HepG2 (cell line): ENCODE measurements at regions not wholly inside any gene's neighbourhood (a gene's known extent, or its start where the extent isn't known, plus 50 kb on each side); places are given as distances from the start of the nearest gene placed in this dataset.

Source experiments
- ATAC-seq: fragments of 200-7000 bp; cut with Tn5 transposase; 3 replicates; pipeline ENCODE4 v1.9.1; 2020; ENCODE audit warnings: mild to moderate bottlenecking, moderate library complexity
- BruUV-seq: library from RNA; stranded (reverse); fragments of 400-500 nt; replicated peaks from 2 replicates; lab custom pipeline; 2021; lab: Mats Ljungman, UMichigan
- CTCF ChIA-PET: fragments of 300-600 bp; formaldehyde crosslinking; extraction: SDS; loops from one replicate; lab custom pipeline; 2021; ENCODE audit warnings: low total read pairs, inconsistent platforms, low intra/inter-chr PET ratio; lab: Yijun Ruan, JAX
- POLR2A ChIA-PET: fragments of 350-600 bp; sonication (Branson Sonifier 250); formaldehyde crosslinking; loops from one replicate; lab custom pipeline; 2020; ENCODE audit warnings: antibody characterized with exemption, inconsistent platforms; lab: Yijun Ruan, JAX
- DNase-seq: peaks from one replicate; pipeline ENCODE4 v3.0.0-alpha.2; 2015; ENCODE audit warnings: low spot score
- FAIRE-seq: peaks from 3 replicates; lab custom pipeline; 2011; peaks lifted over from hg19 to GRCh38; lab: Jason Lieb, UNC
- H2AFZ ChIP-seq: one replicate; pipeline ENCODE4 v1.6.1; 2011; ENCODE audit warnings: low read length, inconsistent platforms
- H3K27ac ChIP-seq: fragments of 300-600 bp; 3 replicates; pipeline ENCODE4 v1.8.0; 2011; ENCODE audit warnings: mixed run types, mild to moderate bottlenecking, mixed read lengths, low read length, inconsistent platforms; ENCODE audit not compliant: insufficient read depth; ENCODE audit errors: extremely low read length
- H3K27me3 ChIP-seq, 2 experiments: fragments of 200-600 bp in 1 of 2; 2 replicates in 1 of 2; 3 replicates in 1 of 2; pipeline versions ENCODE4 v1.6.0 to v1.8.0; 2011; ENCODE audit warnings: low read length in 2 of 2, mild to moderate bottlenecking in 2 of 2, moderate library complexity in 2 of 2, inconsistent platforms in 1 of 2; ENCODE audit not compliant: insufficient read depth in 2 of 2, control insufficient read depth in 1 of 2
- H3K36me3 ChIP-seq, 2 experiments: fragments of 200-600 bp in 1 of 2; replicated peaks in 1 of 2; 2 replicates in 1 of 2; 3 replicates in 1 of 2; pipeline versions ENCODE4 v1.5.1 to v1.8.0; 2011; ENCODE audit warnings: low read length in 2 of 2, inconsistent platforms in 1 of 2; ENCODE audit not compliant: insufficient read depth in 2 of 2, control insufficient read depth in 1 of 2
- H3K4me1 ChIP-seq: 2 replicates; pipeline ENCODE4 v1.5.1; 2012; ENCODE audit warnings: low read length, inconsistent platforms; ENCODE audit not compliant: insufficient read depth
- H3K4me2 ChIP-seq: 2 replicates; pipeline ENCODE4 v1.6.0; 2011; ENCODE audit warnings: low read depth, low read length, inconsistent platforms
- H3K4me3 ChIP-seq, 3 experiments: fragments of 200-600 bp in 1 of 3; sonication (generic), shearing (Covaris generic) in 1 of 3; replicated peaks in 1 of 3; 2 replicates each; pipeline ENCODE4 v1.5.1; 2011 to 2016; ENCODE audit warnings: low read length in 3 of 3, inconsistent platforms in 2 of 3, low read depth in 2 of 3, mild to moderate bottlenecking in 2 of 3, control low read depth in 1 of 3, mixed read lengths in 1 of 3; ENCODE audit not compliant: insufficient read depth in 1 of 3
- H3K79me2 ChIP-seq: one replicate; pipeline ENCODE4 v1.6.1; 2011; ENCODE audit warnings: low read length, inconsistent platforms; ENCODE audit not compliant: insufficient read depth
- H3K9ac ChIP-seq: 2 replicates; pipeline ENCODE4 v1.6.0; 2011; ENCODE audit warnings: mild to moderate bottlenecking, low read depth, low read length, inconsistent platforms; ENCODE audit not compliant: insufficient read depth
- H3K9me3 ChIP-seq: 2 replicates; pipeline ENCODE4 v1.5.1; 2012; ENCODE audit warnings: mild to moderate bottlenecking, low read length
- H4K20me1 ChIP-seq: 2 replicates; pipeline ENCODE4 v1.6.0; 2011; ENCODE audit warnings: inconsistent platforms, mild to moderate bottlenecking, low read length, moderate library complexity; ENCODE audit not compliant: insufficient read depth
- CEBPG ChIP-seq: IDR thresholded peaks from 2 replicates; pipeline ENCODE4 v1.6.1; 2016
- ESRRA ChIP-seq: sonication (generic); formaldehyde crosslinking; IDR thresholded peaks from 2 replicates; pipeline ENCODE4 v1.5.1; 2020; ENCODE audit warnings: mild to moderate bottlenecking, low read depth, missing genetic modification reagents
- GATA4 ChIP-seq: sonication (generic); IDR thresholded peaks from 2 replicates; pipeline ENCODE4 v1.6.1; 2016; ENCODE audit warnings: antibody characterized with exemption, low read depth, borderline replicate concordance
- HDAC6 ChIP-seq: fragments of 200-600 bp; sonication (generic); IDR thresholded peaks from 2 replicates; pipeline ENCODE4 v1.7.0; 2017; ENCODE audit warnings: mild to moderate bottlenecking, antibody characterized with exemption, low read length, low read depth
- KAT2B ChIP-seq: fragments of 150-350 bp; IDR thresholded peaks from 2 replicates; pipeline ENCODE4 v1.6.1; 2014; ENCODE audit warnings: low read depth, low read length, borderline replicate concordance
- KMT2A ChIP-seq: sonication (generic); formaldehyde crosslinking; IDR thresholded peaks from 2 replicates; pipeline ENCODE4 v1.4.0; 2020; ENCODE audit warnings: missing genetic modification reagents
- MLLT10 ChIP-seq: sonication (generic); formaldehyde crosslinking; IDR thresholded peaks from 2 replicates; pipeline ENCODE4 v1.4.0; 2020; ENCODE audit warnings: missing genetic modification reagents
- NRL ChIP-seq: sonication (generic); formaldehyde crosslinking; IDR thresholded peaks from 2 replicates; pipeline ENCODE4 v1.5.0; 2020; ENCODE audit warnings: missing genetic modification reagents, mild to moderate bottlenecking, moderate library complexity, borderline replicate concordance
- POLR2G ChIP-seq: fragments of 200-400 bp; formaldehyde crosslinking; IDR thresholded peaks from 2 replicates; pipeline ENCODE4 v1.6.1; 2018; ENCODE audit warnings: mild to moderate bottlenecking, low read depth, low read length, moderate library complexity
- RBFOX2 ChIP-seq: fragments of 200-400 bp; formaldehyde crosslinking; IDR thresholded peaks from 2 replicates; pipeline ENCODE4 v1.6.1; 2017; ENCODE audit warnings: low read depth, mild to moderate bottlenecking, low read length
- REPIN1 ChIP-seq: sonication (generic); formaldehyde crosslinking; IDR thresholded peaks from 2 replicates; pipeline ENCODE4 v1.8.0; 2022; ENCODE audit warnings: missing genetic modification reagents, low read depth, mild to moderate bottlenecking, borderline replicate concordance
- RNF2 ChIP-seq: fragments of 450-650 bp; conservative IDR thresholded peaks from 2 replicates; pipeline ENCODE4 v1.6.1; 2016; ENCODE audit warnings: low read depth
- TOPORS ChIP-seq: sonication (generic); formaldehyde crosslinking; IDR thresholded peaks from 2 replicates; pipeline ENCODE4 v1.8.0; 2023; ENCODE audit warnings: mild to moderate bottlenecking, missing genetic modification reagents
- ZNF101 ChIP-seq: sonication (generic); formaldehyde crosslinking; IDR thresholded peaks from 2 replicates; pipeline ENCODE4 v1.4.0; 2020; ENCODE audit warnings: mild to moderate bottlenecking, low read depth, missing genetic modification reagents, borderline replicate concordance
- ZNF34 ChIP-seq: sonication (generic); formaldehyde crosslinking; IDR thresholded peaks from 2 replicates; pipeline ENCODE4 v1.4.0; 2020; ENCODE audit warnings: mild to moderate bottlenecking, missing genetic modification reagents, borderline replicate concordance
- ZNF432 ChIP-seq: sonication (generic); formaldehyde crosslinking; IDR thresholded peaks from 2 replicates; pipeline ENCODE4 v1.5.0; 2020; ENCODE audit warnings: missing genetic modification reagents, mild to moderate bottlenecking, borderline replicate concordance
- ZNF552 ChIP-seq: sonication (generic); formaldehyde crosslinking; IDR thresholded peaks from 2 replicates; pipeline ENCODE4 v1.9.0; 2022; ENCODE audit warnings: missing genetic modification reagents, mild to moderate bottlenecking, borderline replicate concordance
- ZNF607 ChIP-seq: sonication (generic); formaldehyde crosslinking; IDR thresholded peaks from 2 replicates; pipeline ENCODE4 v1.5.1; 2020; ENCODE audit warnings: missing genetic modification reagents, mild to moderate bottlenecking, borderline replicate concordance
- WGBS: methylation state at CpG from one replicate; pipeline ENCODE4 v1.1.6; 2017; ENCODE audit warnings: low lambda C conversion rate; 5-methylcytosine and 5-hydroxymethylcytosine counted together
- in situ Hi-C: cut with HindIII; loops from 2 replicates; pipeline ENCODE4 v1.10.0; 2017; ENCODE audit warnings: low pct_unique_long_range_greater_than_20kb; ENCODE audit not compliant: extremely low pct_ligation_motif_present
- intact Hi-C: fragments of 100-400 bp; cut with micrococcal nuclease; formaldehyde crosslinking; loops from one replicate; pipeline ENCODE4 v1.10.0; 2022; ENCODE audit not compliant: unreplicated experiment
- TF ChIP-seq, protein P1 (sequence below): sonication (generic); formaldehyde crosslinking; IDR thresholded peaks from 2 replicates; pipeline ENCODE4 v1.4.0; 2020; ENCODE audit warnings: low read depth, mild to moderate bottlenecking, missing genetic modification reagents
- TF ChIP-seq, protein P2 (sequence below): sonication (generic); formaldehyde crosslinking; IDR thresholded peaks from 2 replicates; pipeline ENCODE4 v1.5.1; 2020; ENCODE audit warnings: mild to moderate bottlenecking, missing genetic modification reagents

DNA sequence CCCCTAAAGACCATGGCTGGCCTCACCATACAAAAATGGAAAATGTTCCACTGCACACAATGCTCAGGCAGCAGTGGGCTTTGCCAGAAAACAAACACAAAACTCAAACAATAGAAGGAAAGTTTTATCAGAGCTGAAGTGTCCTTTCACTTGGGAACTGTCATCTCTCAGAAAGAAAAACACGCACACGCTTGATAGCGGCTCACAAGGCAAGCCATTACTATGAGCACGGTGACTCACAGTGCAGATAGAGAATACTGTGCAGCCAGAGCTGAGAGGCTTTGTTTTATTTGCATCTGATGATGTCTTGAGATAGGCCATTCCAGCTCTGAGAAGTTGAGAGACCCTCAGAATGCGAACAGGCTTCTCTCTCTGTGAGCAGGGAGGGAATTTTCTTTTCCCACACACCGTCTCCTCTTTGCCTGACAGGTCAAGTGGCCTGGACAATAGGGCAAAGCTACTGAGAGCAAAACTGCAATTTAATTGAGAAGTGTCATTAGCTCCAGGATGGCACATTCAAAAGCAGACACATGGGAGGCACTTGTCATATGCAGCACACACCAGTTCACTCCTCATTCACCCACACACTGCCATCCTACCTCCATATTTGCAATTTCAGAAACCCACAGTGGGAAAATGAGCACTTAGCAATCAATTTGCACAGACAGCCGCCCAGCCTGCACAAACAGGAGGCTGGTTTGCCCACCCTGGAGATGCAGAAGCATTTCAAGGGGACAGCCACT, 236.6 kb downstream of the SS18 start:
- H3K9ac ChIP-seq, result no peak overlapping the region
- no peak for ATAC-seq
- no peaks in the 10 kb centered on the region for H4K20me1 ChIP-seq
- TF ChIP-seq NRL (CRISPR knock-in tag) (no peak), GATA4 (no peak), KMT2A (no peak), RBFOX2 (no peak), MLLT10 (no peak), ZNF607 (no peak), CEBPG (CRISPR knock-in tag) (no peak), POLR2G (no peak), RNF2 (no peak), ZNF552 (no peak), HDAC6 (no peak), ZNF34 (CRISPR knock-in tag) (no peak), TOPORS (CRISPR knock-in tag) (no peak), ZNF101 (CRISPR knock-in tag) (no peak), KAT2B (no peak), REPIN1 (no peak), ZNF432 (no peak), ESRRA (CRISPR knock-in tag) (no peak)
- TF ChIP-seq, protein P1, sequence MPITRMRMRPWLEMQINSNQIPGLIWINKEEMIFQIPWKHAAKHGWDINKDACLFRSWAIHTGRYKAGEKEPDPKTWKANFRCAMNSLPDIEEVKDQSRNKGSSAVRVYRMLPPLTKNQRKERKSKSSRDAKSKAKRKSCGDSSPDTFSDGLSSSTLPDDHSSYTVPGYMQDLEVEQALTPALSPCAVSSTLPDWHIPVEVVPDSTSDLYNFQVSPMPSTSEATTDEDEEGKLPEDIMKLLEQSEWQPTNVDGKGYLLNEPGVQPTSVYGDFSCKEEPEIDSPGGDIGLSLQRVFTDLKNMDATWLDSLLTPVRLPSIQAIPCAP (CRISPR knock-in tag), result no peak
- TF ChIP-seq, protein P2, sequence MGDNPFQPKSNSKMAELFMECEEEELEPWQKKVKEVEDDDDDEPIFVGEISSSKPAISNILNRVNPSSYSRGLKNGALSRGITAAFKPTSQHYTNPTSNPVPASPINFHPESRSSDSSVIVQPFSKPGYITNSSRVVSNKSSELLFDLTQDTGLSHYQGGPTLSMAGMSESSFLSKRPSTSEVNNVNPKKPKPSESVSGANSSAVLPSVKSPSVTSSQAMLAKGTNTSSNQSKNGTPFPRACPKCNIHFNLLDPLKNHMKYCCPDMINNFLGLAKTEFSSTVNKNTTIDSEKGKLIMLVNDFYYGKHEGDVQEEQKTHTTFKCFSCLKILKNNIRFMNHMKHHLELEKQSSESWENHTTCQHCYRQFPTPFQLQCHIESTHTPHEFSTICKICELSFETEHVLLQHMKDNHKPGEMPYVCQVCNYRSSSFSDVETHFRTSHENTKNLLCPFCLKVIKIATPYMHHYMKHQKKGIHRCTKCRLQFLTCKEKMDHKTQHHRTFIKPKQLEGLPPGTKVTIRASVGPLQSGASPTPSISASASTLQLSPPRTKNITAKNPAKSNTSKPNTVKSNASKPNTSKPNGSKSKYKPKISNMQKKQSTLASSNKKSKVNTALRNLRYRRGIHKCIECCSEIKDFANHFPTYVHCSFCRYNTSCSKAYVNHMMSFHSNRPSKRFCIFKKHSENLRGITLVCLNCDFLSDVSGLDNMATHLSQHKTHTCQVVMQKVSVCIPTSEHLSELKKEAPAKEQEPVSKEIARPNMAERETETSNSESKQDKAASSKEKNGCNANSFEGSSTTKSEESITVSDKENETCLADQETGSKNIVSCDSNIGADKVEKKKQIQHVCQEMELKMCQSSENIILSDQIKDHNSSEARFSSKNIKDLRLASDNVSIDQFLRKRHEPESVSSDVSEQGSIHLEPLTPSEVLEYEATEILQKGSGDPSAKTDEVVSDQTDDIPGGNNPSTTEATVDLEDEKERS (CRISPR knock-in tag), result no peak
- ChIA-PET POLR2A (no interaction called here), CTCF (no interaction called here)
- no peaks in the 10 kb centered on the region for H3K27me3 ChIP-seq
- in situ Hi-C loops, result no loop called here
- H3K36me3 ChIP-seq, result no peaks in the 10 kb centered on the region
- WGBS, result 42% methylated on average over 7 of the region's 7 CpGs
- no TSS peak for BruUV-seq
- H3K9me3 ChIP-seq, result no peaks in the 10 kb centered on the region
- no peak overlapping the region for H3K27ac ChIP-seq
- intact Hi-C loops, result no loop called here
- no peaks in the 10 kb centered on the region for H3K79me2 ChIP-seq
- H3K4me3 ChIP-seq, result no peak overlapping the region
- FAIRE-seq, result no peak
- no peak overlapping the region for H3K4me2 ChIP-seq
- no peaks in the 10 kb centered on the region for H3K4me1 ChIP-seq
- no peak for DNase-seq
- no peak overlapping the region for H2AFZ ChIP-seq
